ENCODE measurements at regions not wholly inside any gene's neighbourhood (a gene's known extent, or its start where the extent isn't known, plus 50 kb on each side); places are given as distances from the start of the nearest gene placed in this dataset.

DNA sequence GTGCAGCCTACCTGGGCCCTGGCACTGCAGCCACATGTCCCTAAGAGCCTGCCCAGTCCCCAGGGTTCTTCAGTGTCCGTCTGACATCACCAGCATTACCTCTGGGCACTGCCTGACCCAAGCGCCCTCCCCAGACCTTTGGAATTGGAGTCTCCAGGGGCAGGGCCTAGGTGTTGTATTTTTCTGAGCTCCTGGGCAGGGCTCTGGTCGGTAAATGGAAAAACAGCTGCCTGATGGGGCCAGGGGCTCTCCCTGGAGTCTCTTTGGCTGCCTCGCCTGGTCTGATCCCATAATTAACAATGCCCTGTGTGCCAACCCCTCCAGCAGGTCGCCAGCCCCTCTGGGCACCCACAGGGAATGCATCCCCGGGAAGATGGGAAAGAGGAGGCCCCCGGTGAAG, 710.2 kb downstream of the BRD1 start:
- TF ChIP-seq POLR2AphosphoS5 (IDR thresholded peaks at IDR 0.05; ENCODE audit: low read depth, low read length) (no peak), POLR2A (IDR thresholded peaks at IDR 0.05; ENCODE audit: low read depth, low read length) (no peak), TAF1 (IDR thresholded peaks at IDR 0.05; ENCODE audit: low read depth, low read length) (no peak), SPI1 (IDR thresholded peaks at IDR 0.05; ENCODE audit: low read depth, low read length) (no peak)

Measured in GM12891 (cell line).